Omental fat pad (tissue), 3 donors: ENCODE measurements at regions not wholly inside any gene's neighbourhood (a gene's known extent, or its start where the extent isn't known, plus 50 kb on each side); places are given as distances from the start of the nearest gene placed in this dataset.

ENCODE experiments used
- ATAC-seq: fragments of 150-250 bp; one replicate; pipeline ENCODE4 v1.9.1; 2016; ENCODE audit warnings: mild to moderate bottlenecking, moderate library complexity; ENCODE audit not compliant: low FRiP score
- DNase-seq: peaks from one replicate; pipeline ENCODE4 v3.0.0-alpha.2; 2019; ENCODE audit warnings: low spot score
- TF ChIP-seq, protein P1 (sequence below), 3 donors: fragments of 450-650 bp; IDR thresholded peaks; one replicate each; pipeline ENCODE4 v1.5.1; 2016 to 2017; ENCODE audit warnings: antibody characterized with exemption in 3 of 3, mild to moderate bottlenecking in 3 of 3, moderate library complexity in 2 of 3

DNA sequence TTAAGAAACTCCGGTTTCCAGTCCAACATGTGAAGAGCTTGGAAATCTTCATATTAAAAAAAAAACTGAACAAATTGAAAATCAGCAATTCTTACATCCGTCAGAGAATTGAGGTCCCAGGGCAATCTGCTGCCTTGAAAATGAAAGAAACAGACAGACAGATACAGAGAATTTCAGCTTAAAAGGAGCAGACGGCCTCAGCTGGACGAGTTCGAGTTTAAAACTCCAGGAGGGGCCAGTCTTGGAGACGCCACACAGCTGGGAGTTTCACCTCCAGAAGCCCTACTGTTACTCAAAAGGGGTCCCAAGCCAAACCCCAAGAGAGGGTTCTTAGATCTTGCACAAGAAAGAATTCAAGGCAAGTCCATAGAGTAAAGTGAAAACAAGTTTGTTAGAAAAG, 226.5 kb upstream of the ARL4C start:
- TF ChIP-seq, protein P1, sequence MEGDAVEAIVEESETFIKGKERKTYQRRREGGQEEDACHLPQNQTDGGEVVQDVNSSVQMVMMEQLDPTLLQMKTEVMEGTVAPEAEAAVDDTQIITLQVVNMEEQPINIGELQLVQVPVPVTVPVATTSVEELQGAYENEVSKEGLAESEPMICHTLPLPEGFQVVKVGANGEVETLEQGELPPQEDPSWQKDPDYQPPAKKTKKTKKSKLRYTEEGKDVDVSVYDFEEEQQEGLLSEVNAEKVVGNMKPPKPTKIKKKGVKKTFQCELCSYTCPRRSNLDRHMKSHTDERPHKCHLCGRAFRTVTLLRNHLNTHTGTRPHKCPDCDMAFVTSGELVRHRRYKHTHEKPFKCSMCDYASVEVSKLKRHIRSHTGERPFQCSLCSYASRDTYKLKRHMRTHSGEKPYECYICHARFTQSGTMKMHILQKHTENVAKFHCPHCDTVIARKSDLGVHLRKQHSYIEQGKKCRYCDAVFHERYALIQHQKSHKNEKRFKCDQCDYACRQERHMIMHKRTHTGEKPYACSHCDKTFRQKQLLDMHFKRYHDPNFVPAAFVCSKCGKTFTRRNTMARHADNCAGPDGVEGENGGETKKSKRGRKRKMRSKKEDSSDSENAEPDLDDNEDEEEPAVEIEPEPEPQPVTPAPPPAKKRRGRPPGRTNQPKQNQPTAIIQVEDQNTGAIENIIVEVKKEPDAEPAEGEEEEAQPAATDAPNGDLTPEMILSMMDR (IDR thresholded peaks at IDR 0.05) = no peak
- ATAC-seq (no peak), DNase-seq (no peak)

DNA sequence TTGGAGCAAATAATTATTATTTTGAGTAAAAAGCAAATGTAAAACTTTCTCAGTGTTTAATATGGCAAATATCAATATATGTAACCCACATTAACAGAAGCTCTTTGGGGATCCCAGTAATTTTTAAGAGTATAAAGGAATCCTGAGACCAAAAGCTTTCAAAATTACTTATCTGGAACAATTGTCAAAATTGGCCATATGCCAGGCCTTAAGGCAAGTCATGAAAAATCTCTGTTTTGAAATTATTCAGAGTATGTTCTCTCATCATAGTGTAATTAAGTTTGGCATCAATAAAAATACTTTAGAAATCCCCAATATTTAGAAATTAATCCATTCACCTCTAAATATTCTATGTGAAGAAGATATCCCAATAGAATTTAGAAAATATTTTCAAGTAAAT, 225.3 kb upstream of the ARL4C start:
- ATAC-seq (no peak), DNase-seq (no peak)
- TF ChIP-seq, protein P1 (IDR thresholded peaks at IDR 0.05) = no peak

DNA sequence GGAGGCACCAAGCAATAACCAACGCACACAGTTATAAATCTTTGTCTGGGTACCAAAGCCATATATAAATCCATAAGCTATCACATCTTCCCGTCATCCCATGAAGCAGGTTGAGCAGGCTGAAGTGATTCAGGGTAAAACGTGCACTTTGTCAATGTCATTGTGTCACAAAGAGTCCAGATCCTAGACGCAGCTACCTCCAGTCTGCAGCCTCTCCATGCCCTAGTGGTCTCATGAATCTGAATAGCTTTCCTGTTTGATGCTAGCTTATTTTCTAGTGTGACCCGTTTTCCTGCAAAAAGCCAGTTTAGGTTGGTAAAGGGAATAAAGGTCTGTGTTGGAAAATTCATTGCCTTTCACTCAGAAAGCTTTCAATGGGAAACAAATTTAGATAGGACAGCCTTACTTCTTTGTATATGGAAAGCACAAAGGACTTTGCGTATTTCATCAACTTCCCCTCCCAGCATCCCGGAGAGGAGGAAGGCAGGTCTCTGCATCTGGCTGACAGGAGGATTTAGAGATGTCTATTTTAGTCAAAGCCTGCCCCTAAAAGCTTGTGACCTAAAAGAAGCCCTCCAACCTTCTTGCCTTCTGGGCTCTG, 222.3 kb upstream of the ARL4C start:
- TF ChIP-seq, protein P1 (IDR thresholded peaks at IDR 0.05) = no peak
- DNase-seq = no peak
- ATAC-seq = no peak

DNA sequence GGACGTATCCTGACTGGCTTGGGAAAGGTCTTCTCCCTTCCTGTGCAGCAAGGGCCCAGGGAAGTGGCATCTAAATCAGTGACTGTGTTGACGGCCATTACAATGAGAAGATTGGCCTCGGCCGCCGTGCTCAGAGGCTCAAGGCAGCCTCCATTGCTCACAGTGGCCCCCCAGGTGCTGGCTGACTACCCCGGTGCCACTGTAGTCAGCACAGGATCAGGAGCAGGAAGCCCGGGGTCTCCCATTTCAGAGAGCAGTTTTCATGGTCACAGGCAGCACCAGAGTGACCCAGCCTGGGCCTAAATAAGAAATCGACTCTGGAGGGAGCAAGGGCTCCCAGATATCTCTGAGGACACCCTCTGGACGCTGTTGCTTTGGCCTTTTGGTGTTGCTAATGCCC, 219.4 kb upstream of the ARL4C start:
- DNase-seq = no peak
- TF ChIP-seq, protein P1 (IDR thresholded peaks at IDR 0.05) = no peak
- ATAC-seq = no peak

DNA sequence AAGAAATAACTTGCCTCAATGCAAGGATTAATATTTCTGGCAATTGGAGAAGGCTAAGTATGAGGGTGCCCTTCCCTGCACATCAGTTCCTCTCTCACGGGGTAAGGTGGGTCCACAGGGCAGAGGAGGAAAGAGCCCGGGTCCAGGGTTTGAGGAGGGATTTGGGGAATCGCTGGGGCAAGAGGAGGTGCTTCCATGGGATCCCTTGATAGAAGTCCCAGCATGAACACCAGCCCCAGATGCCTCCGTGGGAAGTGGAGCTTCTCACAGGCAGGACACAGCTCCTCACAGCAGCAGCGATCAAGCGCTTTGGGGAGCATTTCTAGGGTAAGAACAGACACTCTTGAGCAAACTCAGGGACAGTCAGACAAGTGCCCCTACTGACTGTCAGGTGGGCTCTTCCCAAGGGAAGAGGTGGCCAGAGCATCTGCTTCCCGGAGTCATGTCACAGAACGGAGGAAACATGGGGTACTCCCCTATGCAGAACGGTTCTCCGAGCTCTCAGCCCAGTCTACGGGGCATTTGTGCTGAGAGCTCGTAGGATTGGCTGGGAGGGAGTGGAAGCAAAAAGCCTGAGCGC, 218.9 kb upstream of the ARL4C start:
- ATAC-seq = no peak
- DNase-seq = no peak
- TF ChIP-seq, protein P1 (IDR thresholded peaks at IDR 0.05) = no peak

DNA sequence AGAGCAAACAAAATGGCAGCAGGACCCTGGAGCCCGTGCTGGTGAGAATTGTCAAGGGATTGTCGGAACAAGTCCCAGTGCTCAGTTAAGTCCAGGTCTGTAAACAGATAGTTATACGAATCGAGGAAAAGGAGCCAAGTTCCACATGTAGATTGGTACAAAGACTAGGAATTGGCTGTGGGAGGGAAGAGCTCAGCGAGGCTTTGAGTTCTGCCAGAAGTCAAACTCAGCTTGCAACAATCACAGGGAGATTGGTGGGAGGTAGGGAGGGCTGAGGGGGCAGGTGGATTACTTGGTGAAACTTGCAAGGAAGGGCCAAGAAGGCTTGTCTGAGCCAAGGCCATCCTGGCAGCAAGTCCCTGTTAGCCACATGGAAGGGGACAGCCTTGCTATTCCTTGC, 217.8 kb upstream of the ARL4C start:
- TF ChIP-seq, protein P1 (IDR thresholded peaks at IDR 0.05) = no peak
- DNase-seq = no peak
- no peak for ATAC-seq

DNA sequence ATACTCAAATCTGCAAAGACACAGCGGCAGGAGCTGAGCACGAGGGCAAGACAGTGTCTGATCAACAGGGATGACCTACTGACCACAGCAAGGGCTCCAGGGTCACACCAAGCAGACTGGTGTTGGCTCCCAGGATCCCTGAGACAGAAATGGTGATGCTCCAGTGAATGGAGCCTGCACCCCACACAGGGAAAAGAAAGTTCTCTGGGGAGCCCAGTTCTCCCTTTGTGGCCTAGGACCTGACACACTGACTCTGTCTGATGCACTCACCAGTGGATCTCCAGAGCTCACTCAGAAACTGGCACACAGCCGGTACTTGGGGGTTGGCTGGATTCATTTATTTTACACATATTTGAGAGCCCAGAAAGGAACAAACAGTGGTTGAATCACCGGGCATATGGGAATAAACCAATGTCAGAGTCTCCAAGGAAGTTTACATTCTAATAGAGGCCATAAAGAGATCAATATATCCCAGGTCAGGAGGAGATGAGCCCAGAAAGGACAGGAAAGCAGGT, 215.6 kb upstream of the ARL4C start:
- TF ChIP-seq, protein P1 (IDR thresholded peaks at IDR 0.05) = no peak
- ATAC-seq (no peak), DNase-seq (no peak)
